ENCODE measurements at regions not wholly inside any gene's neighbourhood (a gene's known extent, or its start where the extent isn't known, plus 50 kb on each side); places are given as distances from the start of the nearest gene placed in this dataset.

GRCh38 chr2:128549646-128550260 lies 231.1 kb upstream of the HS6ST1 start:
- DNase-seq, result no peak

GRCh38 chr2:128550389-128550788 lies 231.7 kb upstream of the HS6ST1 start:
- TF ChIP-seq CTCF (IDR thresholded peaks at IDR 0.05; ENCODE audit: low read depth, low read length), result no peak
- Histone ChIP-seq H3K4me1 (no peaks in the 10 kb centered on the region), H3K9me3 (no peaks in the 10 kb centered on the region), H3K36me3 (no peaks in the 10 kb centered on the region), H3K27me3 (no peaks in the 10 kb centered on the region), H3K4me3 (ENCODE audit: low read depth, low read length) (no peak overlapping the region)
- DNase-seq, result no peak

More at GRCh38 chr2:128549646-128550260, 231.1 kb upstream of the HS6ST1 start:
- Histone ChIP-seq H3K4me3 (ENCODE audit: low read depth, low read length) (no peak overlapping the region), H3K27me3 (no peaks in the 10 kb centered on the region), H3K4me1 (no peaks in the 10 kb centered on the region), H3K9me3 (no peaks in the 10 kb centered on the region), H3K36me3 (no peaks in the 10 kb centered on the region)
- TF ChIP-seq CTCF (IDR thresholded peaks at IDR 0.05; ENCODE audit: low read depth, low read length), result no peak

- no peak for TF ChIP-seq CTCF (IDR thresholded peaks at IDR 0.05; ENCODE audit: low read depth, low read length)
- H3K9me3 ChIP-seq, result no peaks in the 10 kb centered on the region
- no peaks in the 10 kb centered on the region for H3K4me1 ChIP-seq
- no peaks in the 10 kb centered on the region for H3K27me3 ChIP-seq
- H3K36me3 ChIP-seq, result no peaks in the 10 kb centered on the region
- no peak overlapping the region for H3K4me3 ChIP-seq (ENCODE audit: low read depth, low read length)
- no peak for DNase-seq
Observed at GRCh38 chr2:128550801-128551416, 232.2 kb upstream of the HS6ST1 start.

GRCh38 chr2:128551435-128551834 lies 232.8 kb upstream of the HS6ST1 start:
- Histone ChIP-seq H3K4me1 (no peaks in the 10 kb centered on the region), H3K27me3 (no peaks in the 10 kb centered on the region), H3K4me3 (ENCODE audit: low read depth, low read length) (no peak overlapping the region), H3K9me3 (no peaks in the 10 kb centered on the region), H3K36me3 (no peaks in the 10 kb centered on the region)
- DNase-seq, result no peak
- no peak for TF ChIP-seq CTCF (IDR thresholded peaks at IDR 0.05; ENCODE audit: low read depth, low read length)

- Histone ChIP-seq H3K27me3 (no peaks in the 10 kb centered on the region), H3K9me3 (no peaks in the 10 kb centered on the region), H3K4me3 (ENCODE audit: low read depth, low read length) (no peak overlapping the region), H3K4me1 (no peaks in the 10 kb centered on the region), H3K36me3 (no peaks in the 10 kb centered on the region)
- TF ChIP-seq CTCF (IDR thresholded peaks at IDR 0.05; ENCODE audit: low read depth, low read length), result no peak
- no peak for DNase-seq
Observed at GRCh38 chr2:128552141-128552805, 233.6 kb upstream of the HS6ST1 start.
